Neural progenitor cell (in vitro differentiated cells): ENCODE measurements at regions not wholly inside any gene's neighbourhood (a gene's known extent, or its start where the extent isn't known, plus 50 kb on each side); places are given as distances from the start of the nearest gene placed in this dataset.

Source experiments
- CTCF ChIP-seq: fragments of 200-600 bp; sonication (generic); IDR thresholded peaks from 2 replicates; pipeline ENCODE4 v1.5.1; 2017; ENCODE audit warnings: antibody characterized with exemption, mild to moderate bottlenecking
- EZH2phosphoT487 ChIP-seq: fragments of 200-600 bp; sonication (generic); IDR thresholded peaks from 2 replicates; pipeline ENCODE4 v1.6.1; 2017; ENCODE audit warnings: antibody characterized with exemption

GRCh38 chr4:160869899-160870298 is 1293.9 kb downstream of the FSTL5 start:
- no peak for TF ChIP-seq CTCF
- no peak for TF ChIP-seq EZH2phosphoT487
